SK-N-SH treated with all-trans-retinoic acid at 6 μM for 48 hours (cell line): ENCODE measurements at regions not wholly inside any gene's neighbourhood (a gene's known extent, or its start where the extent isn't known, plus 50 kb on each side); places are given as distances from the start of the nearest gene placed in this dataset.

ENCODE experiments used
- ATAC-seq: fragments of 200-7000 bp; cut with Tn5 transposase; 3 replicates; pipeline ENCODE4 v1.9.1; 2020; ENCODE audit warnings: mild to moderate bottlenecking, moderate library complexity
- ARNTL ChIP-seq: fragments of 450-650 bp; formaldehyde crosslinking; IDR thresholded peaks from 2 replicates; pipeline ENCODE4 v1.5.0; 2020; ENCODE audit warnings: low read depth, mild to moderate bottlenecking, moderate library complexity, borderline replicate concordance
- BACH2 ChIP-seq: fragments of 250-450 bp; sonication (Bioruptor Pico); IDR thresholded peaks from 2 replicates; pipeline ENCODE4 v1.9.0; 2021; ENCODE audit warnings: mild to moderate bottlenecking, borderline replicate concordance
- CREB5 ChIP-seq: fragments of 250-450 bp; sonication (Bioruptor Pico); IDR thresholded peaks from 2 replicates; pipeline ENCODE4 v1.5.1; 2020; ENCODE audit warnings: low read depth, mild to moderate bottlenecking, moderate library complexity
- CSDC2 ChIP-seq: fragments of 250-450 bp; sonication (Bioruptor Pico); IDR thresholded peaks from 2 replicates; pipeline ENCODE4 v1.5.0; 2020; ENCODE audit warnings: mild to moderate bottlenecking, moderate library complexity
- CSRNP3 ChIP-seq: fragments of 250-450 bp; sonication (Bioruptor Pico); IDR thresholded peaks from 2 replicates; pipeline ENCODE4 v1.5.1; 2021; ENCODE audit warnings: mild to moderate bottlenecking, moderate library complexity
- ESRRG ChIP-seq: fragments of 250-450 bp; sonication (Bioruptor Pico); IDR thresholded peaks from 2 replicates; pipeline ENCODE4 v1.6.1; 2021; ENCODE audit warnings: mild to moderate bottlenecking
- GLIS3 ChIP-seq: fragments of 250-450 bp; sonication (Bioruptor Pico); IDR thresholded peaks from 2 replicates; pipeline ENCODE4 v1.5.0; 2020; ENCODE audit warnings: mild to moderate bottlenecking, moderate library complexity
- ISL1 ChIP-seq: fragments of 250-450 bp; sonication (Bioruptor Pico); IDR thresholded peaks from 2 replicates; pipeline ENCODE4 v2.1.2; 2022; ENCODE audit warnings: mild to moderate bottlenecking, moderate library complexity
- OSR1 ChIP-seq: fragments of 250-450 bp; sonication (Bioruptor Pico); IDR thresholded peaks from 2 replicates; pipeline ENCODE4 v1.8.0; 2022; ENCODE audit warnings: moderate library complexity, mild to moderate bottlenecking, inconsistent platforms
- PATZ1 ChIP-seq: fragments of 250-450 bp; sonication (Bioruptor Pico); IDR thresholded peaks from 2 replicates; pipeline ENCODE4 v1.8.0; 2020; ENCODE audit warnings: mild to moderate bottlenecking, moderate library complexity, borderline replicate concordance
- POU6F1 ChIP-seq: fragments of 250-450 bp; sonication (Bioruptor Pico); IDR thresholded peaks from 2 replicates; pipeline ENCODE4 v1.8.0; 2021; ENCODE audit warnings: low read depth, mild to moderate bottlenecking, moderate library complexity, borderline replicate concordance
- PPARA ChIP-seq: fragments of 250-450 bp; sonication (Bioruptor Pico); IDR thresholded peaks from 2 replicates; pipeline ENCODE4 v1.5.0; 2020; ENCODE audit warnings: mild to moderate bottlenecking, borderline replicate concordance
- RARB ChIP-seq: fragments of 250-450 bp; sonication (Bioruptor Pico); IDR thresholded peaks from 2 replicates; pipeline ENCODE4 v1.8.0; 2021; ENCODE audit warnings: mild to moderate bottlenecking, moderate library complexity
- SNAI2 ChIP-seq: fragments of 250-450 bp; sonication (Bioruptor Pico); IDR thresholded peaks from 2 replicates; pipeline ENCODE4 v1.5.0; 2020; ENCODE audit warnings: mild to moderate bottlenecking, moderate library complexity
- TCF4 ChIP-seq: fragments of 250-450 bp; sonication (Bioruptor Pico); IDR thresholded peaks from 2 replicates; pipeline ENCODE4 v1.8.0; 2021; ENCODE audit warnings: mild to moderate bottlenecking, moderate library complexity, borderline replicate concordance
- TOX ChIP-seq: fragments of 250-450 bp; sonication (Bioruptor Pico); IDR thresholded peaks from 2 replicates; pipeline ENCODE4 v1.8.0; 2021; ENCODE audit warnings: mild to moderate bottlenecking, moderate library complexity, borderline replicate concordance
- TSHZ2 ChIP-seq: fragments of 250-450 bp; sonication (Bioruptor Pico); IDR thresholded peaks from 2 replicates; pipeline ENCODE4 v1.5.0; 2020; ENCODE audit warnings: mild to moderate bottlenecking, moderate library complexity
- ZC3H10 ChIP-seq: fragments of 250-450 bp; sonication (Bioruptor Pico); IDR thresholded peaks from 2 replicates; pipeline ENCODE4 v1.5.1; 2021; ENCODE audit warnings: mild to moderate bottlenecking, moderate library complexity
- ZFP30 ChIP-seq: fragments of 450-650 bp; formaldehyde crosslinking; IDR thresholded peaks from 2 replicates; pipeline ENCODE4 v1.5.0; 2022; ENCODE audit warnings: mild to moderate bottlenecking, moderate library complexity
- ZNF565 ChIP-seq: fragments of 450-650 bp; formaldehyde crosslinking; conservative IDR thresholded peaks from 2 replicates; pipeline ENCODE4 v1.5.0; 2020; ENCODE audit warnings: low read depth, mild to moderate bottlenecking, moderate library complexity
- ZNF70 ChIP-seq: fragments of 450-650 bp; formaldehyde crosslinking; IDR thresholded peaks from 2 replicates; pipeline ENCODE4 v1.5.0; 2020; ENCODE audit warnings: mild to moderate bottlenecking, moderate library complexity
- ZNF8 ChIP-seq: fragments of 450-650 bp; formaldehyde crosslinking; IDR thresholded peaks from 2 replicates; pipeline ENCODE4 v1.5.0; 2020; ENCODE audit warnings: mild to moderate bottlenecking, moderate library complexity

- ATAC-seq, result no peak
- no peak for TF ChIP-seq CSDC2 (CRISPR knock-in tag)
- no peak for TF ChIP-seq TCF4 (CRISPR knock-in tag)
- no peak for TF ChIP-seq POU6F1 (CRISPR knock-in tag)
- TF ChIP-seq, all 23 proteins: peak for 0
Measured at GRCh38 chr4:187780070-187780469, 215.5 kb upstream of the ZFP42 start.

GRCh38 chr4:187782286-187782824, 213.2 kb upstream of the ZFP42 start:
- TF ChIP-seq ZC3H10 (no peak), CSRNP3 (CRISPR knock-in tag) (no peak), TSHZ2 (CRISPR knock-in tag) (no peak), OSR1 (CRISPR knock-in tag) (no peak), ZFP30 (CRISPR knock-in tag) (no peak), ZNF8 (CRISPR knock-in tag) (no peak), ZNF70 (CRISPR knock-in tag) (no peak), CREB5 (no peak), PATZ1 (no peak), ZNF565 (CRISPR knock-in tag) (no peak), TOX (CRISPR knock-in tag) (no peak), RARB (no peak)
- ATAC-seq, result no peak

- no peak for ATAC-seq
- TF ChIP-seq ARNTL (CRISPR knock-in tag), result no peak
- TF ChIP-seq SNAI2 (CRISPR knock-in tag), result no peak
- TF ChIP-seq ESRRG (CRISPR knock-in tag), result no peak
- no peak for TF ChIP-seq TOX (CRISPR knock-in tag)
- no peak for TF ChIP-seq BACH2 (CRISPR knock-in tag)
- no peak for TF ChIP-seq ZFP30 (CRISPR knock-in tag)
- TF ChIP-seq POU6F1 (CRISPR knock-in tag), result no peak
- TF ChIP-seq GLIS3 (CRISPR knock-in tag), result no peak
- TF ChIP-seq PPARA (CRISPR knock-in tag), result no peak
- TF ChIP-seq OSR1 (CRISPR knock-in tag), result no peak
- TF ChIP-seq PATZ1, result no peak
- no peak for TF ChIP-seq ZNF8 (CRISPR knock-in tag)
- no peak for TF ChIP-seq ZC3H10
- no peak for TF ChIP-seq CSRNP3 (CRISPR knock-in tag)
- TF ChIP-seq ISL1 (CRISPR knock-in tag), result no peak
- TF ChIP-seq CREB5, result no peak
- TF ChIP-seq ZNF70 (CRISPR knock-in tag), result no peak
- TF ChIP-seq, all 23 proteins: peak for 0
Measured at GRCh38 chr4:187786190-187786589, 209.4 kb upstream of the ZFP42 start.
